GM13977 (cell line): ENCODE measurements at regions not wholly inside any gene's neighbourhood (a gene's known extent, or its start where the extent isn't known, plus 50 kb on each side); places are given as distances from the start of the nearest gene placed in this dataset.
"Not testable (repeated sequence)": the region's sequence is repeated elsewhere in the genome, so short reads cannot be mapped to it uniquely, and the experiment has no call there.

Source experiments
- DNase-seq: peaks from one replicate; pipeline ENCODE4 v3.0.0; 2012; ENCODE audit warnings: low spot score
- CTCF ChIP-seq: IDR thresholded peaks from 2 replicates; pipeline ENCODE4 v1.5.1; 2012; ENCODE audit warnings: mild to moderate bottlenecking, control low read depth; ENCODE audit not compliant: insufficient read depth; ENCODE audit errors: extremely low read depth, missing control alignments
- in situ Hi-C: fragments of 300-500 bp; cut with MboI; formaldehyde crosslinking; loops from one replicate; pipeline ENCODE4 v1.12.0; 2022; ENCODE audit warnings: low sequenced_read_pairs, low pct_unique_long_range_greater_than_20kb, mixed read lengths, inconsistent platforms; ENCODE audit not compliant: unreplicated experiment

- in situ Hi-C loops, result no loop called here
- TF ChIP-seq CTCF, result no peak
- DNase-seq, result no peak
Measured at GRCh38 chr3:110625201-110625747, 446.3 kb upstream of the NECTIN3 start.

- in situ Hi-C loops, DNase-seq: not testable (repeated sequence)
Measured at GRCh38 chr3:110626652-110627111, 444.9 kb upstream of the NECTIN3 start.

- TF ChIP-seq CTCF, result no peak
- DNase-seq, result no peak
- in situ Hi-C loops, result no loop called here
Measured at GRCh38 chr3:110628650-110629301, 442.8 kb upstream of the NECTIN3 start.

- in situ Hi-C loops, result no loop called here
- no peak for TF ChIP-seq CTCF
- DNase-seq, result no peak
Measured at GRCh38 chr3:110629917-110630316, 441.7 kb upstream of the NECTIN3 start.

- in situ Hi-C loops, result no loop called here
- no peak for TF ChIP-seq CTCF
- DNase-seq, result no peak
Measured at GRCh38 chr3:110644203-110644602, 427.4 kb upstream of the NECTIN3 start.

GRCh38 chr3:110646055-110646454 lies 425.6 kb upstream of the NECTIN3 start:
- no peak for DNase-seq
- in situ Hi-C loops, result no loop called here
- TF ChIP-seq CTCF, result no peak

- DNase-seq, result no peak
- in situ Hi-C loops, result no loop called here
- no peak for TF ChIP-seq CTCF
Measured at GRCh38 chr3:110646496-110646895, 425.1 kb upstream of the NECTIN3 start.
